ENCODE measurements at regions not wholly inside any gene's neighbourhood (a gene's known extent, or its start where the extent isn't known, plus 50 kb on each side); places are given as distances from the start of the nearest gene placed in this dataset.
"Not testable (repeated sequence)": the region's sequence is repeated elsewhere in the genome, so short reads cannot be mapped to it uniquely, and the experiment has no call there.

GRCh38 chr2:153664009-153664408 is 185.4 kb upstream of the RPRM start:
- not testable (repeated sequence) for TF ChIP-seq EZH2 (IDR thresholded peaks at IDR 0.05); POLR2AphosphoS5 (IDR thresholded peaks at IDR 0.05; ENCODE audit: borderline replicate concordance, low read depth, low read length); FOXP2 (optimal IDR thresholded peaks at IDR 0.05; ENCODE audit: control extremely low read depth, extremely low read length, insufficient read depth)

Measured in SK-N-MC (cell line).